Neural progenitor cell (in vitro differentiated cells): ENCODE measurements at regions not wholly inside any gene's neighbourhood (a gene's known extent, or its start where the extent isn't known, plus 50 kb on each side); places are given as distances from the start of the nearest gene placed in this dataset.

Source experiments
- DNase-seq: peaks from one replicate; pipeline ENCODE4 v3.0.0-alpha.2; 2016; ENCODE audit warnings: low spot score
- H2AFZ ChIP-seq: fragments of 200-600 bp; sonication (generic); replicated peaks from 2 replicates; pipeline ENCODE4 v1.6.1; 2016; ENCODE audit warnings: antibody characterized with exemption
- H3F3A ChIP-seq: fragments of 200-600 bp; sonication (generic); 2 replicates; pipeline ENCODE4 v1.6.1; 2016; ENCODE audit warnings: antibody characterized with exemption, low read depth
- H3K27ac ChIP-seq: fragments of 200-600 bp; sonication (generic); 2 replicates; pipeline ENCODE4 v1.5.1; 2016; ENCODE audit warnings: mild to moderate bottlenecking
- H3K27me3 ChIP-seq: fragments of 200-600 bp; sonication (generic); 2 replicates; pipeline ENCODE4 v1.6.1; 2016; ENCODE audit warnings: mild to moderate bottlenecking, moderate library complexity
- H3K36me3 ChIP-seq: fragments of 200-600 bp; sonication (generic); 2 replicates; pipeline ENCODE4 v1.5.1; 2016
- H3K4me1 ChIP-seq: fragments of 200-600 bp; sonication (generic); 2 replicates; pipeline ENCODE4 v1.6.1; 2016; ENCODE audit warnings: mixed run types
- H3K4me2 ChIP-seq: fragments of 200-600 bp; sonication (generic); 2 replicates; pipeline ENCODE4 v1.6.1; 2016
- H3K4me3 ChIP-seq: fragments of 200-600 bp; sonication (generic); 2 replicates; pipeline ENCODE4 v1.5.1; 2016
- H3K79me2 ChIP-seq: fragments of 200-600 bp; sonication (generic); 2 replicates; pipeline ENCODE4 v1.6.1; 2016; ENCODE audit warnings: low read depth
- H3K9ac ChIP-seq: fragments of 200-600 bp; sonication (generic); 2 replicates; pipeline ENCODE4 v1.6.1; 2016
- H3K9me3 ChIP-seq: fragments of 200-600 bp; sonication (generic); 2 replicates; pipeline ENCODE4 v1.5.1; 2016; ENCODE audit warnings: low read depth
- H4K20me1 ChIP-seq: fragments of 200-600 bp; sonication (generic); 2 replicates; pipeline ENCODE4 v1.6.1; 2016; ENCODE audit warnings: low read depth
- H3K27ac Mint-ChIP-seq: 3 replicates; pipeline ENCODE4 v1.8.0; 2021; ENCODE audit warnings: mixed read lengths
- H3K27me3 Mint-ChIP-seq: 2 replicates; pipeline ENCODE4 v1.8.0; 2022; ENCODE audit warnings: low read depth, mild to moderate bottlenecking, inconsistent platforms, moderate library complexity, mixed read lengths; ENCODE audit not compliant: insufficient read depth
- H3K36me3 Mint-ChIP-seq: 3 replicates; pipeline ENCODE4 v1.8.0; 2021; ENCODE audit warnings: mixed read lengths
- H3K4me1 Mint-ChIP-seq: 3 replicates; pipeline ENCODE4 v1.8.0; 2021; ENCODE audit warnings: mixed read lengths
- H3K4me3 Mint-ChIP-seq: 3 replicates; pipeline ENCODE4 v1.8.0; 2021; ENCODE audit warnings: mild to moderate bottlenecking, moderate library complexity, mixed read lengths
- H3K9me3 Mint-ChIP-seq: 3 replicates; pipeline ENCODE4 v1.8.0; 2020; ENCODE audit warnings: mixed read lengths
- EZH2 ChIP-seq: fragments of 200-600 bp; sonication (generic); IDR thresholded peaks from 2 replicates; pipeline ENCODE4 v1.6.1; 2017; ENCODE audit warnings: antibody characterized with exemption, mild to moderate bottlenecking, moderate library complexity
- EZH2phosphoT487 ChIP-seq: fragments of 200-600 bp; sonication (generic); IDR thresholded peaks from 2 replicates; pipeline ENCODE4 v1.6.1; 2017; ENCODE audit warnings: antibody characterized with exemption
- TF ChIP-seq, protein P1 (sequence below): fragments of 200-600 bp; sonication (generic); IDR thresholded peaks from 2 replicates; pipeline ENCODE4 v1.5.1; 2017; ENCODE audit warnings: antibody characterized with exemption, mild to moderate bottlenecking

DNA sequence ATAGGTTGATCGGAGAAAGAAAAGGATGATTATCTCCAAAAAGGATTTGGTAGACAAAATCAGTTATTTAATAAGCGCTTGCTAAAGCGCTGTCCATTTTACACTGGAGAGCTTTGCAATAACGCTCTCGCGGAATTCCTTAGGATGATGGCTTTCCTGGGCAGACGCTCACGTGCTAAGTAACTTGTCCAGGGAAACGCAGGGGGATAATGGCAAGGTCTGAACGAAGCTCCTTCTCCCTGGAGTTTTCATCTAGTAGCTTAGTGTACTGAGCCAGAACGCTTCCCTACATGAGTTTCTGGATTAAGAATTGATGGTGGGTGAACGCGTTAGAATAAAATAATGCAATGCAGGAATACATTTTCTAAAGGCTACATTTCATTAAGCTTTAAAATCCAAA is 739.5 kb upstream of the SALL3 start:
- Mint-ChIP-seq H3K4me1 (peaks cover 58% of the 10 kb centered on the region), H3K36me3 (peaks cover 6% of the 10 kb centered on the region), H3K9me3 (peaks cover 8% of the 10 kb centered on the region), H3K27ac (peak overlapping the region; percentile 81), H3K27me3 (peaks cover 11% of the 10 kb centered on the region), H3K4me3 (no peak overlapping the region)
- DNase-seq = peak; percentile 48
- Histone ChIP-seq H4K20me1 (no peaks in the 10 kb centered on the region), H3K9ac (no peak overlapping the region), H3K27ac (no peak overlapping the region), H2AFZ (no peak overlapping the region), H3F3A (peaks cover 25% of the 10 kb centered on the region), H3K4me1 (peaks cover 39% of the 10 kb centered on the region), H3K4me2 (peak overlapping the region; percentile 54), H3K4me3 (no peak overlapping the region), H3K9me3 (no peaks in the 10 kb centered on the region), H3K36me3 (no peaks in the 10 kb centered on the region), H3K27me3 (no peaks in the 10 kb centered on the region), H3K79me2 (no peaks in the 10 kb centered on the region)
- TF ChIP-seq EZH2phosphoT487 = no peak
- no peak for TF ChIP-seq EZH2
- TF ChIP-seq, protein P1, sequence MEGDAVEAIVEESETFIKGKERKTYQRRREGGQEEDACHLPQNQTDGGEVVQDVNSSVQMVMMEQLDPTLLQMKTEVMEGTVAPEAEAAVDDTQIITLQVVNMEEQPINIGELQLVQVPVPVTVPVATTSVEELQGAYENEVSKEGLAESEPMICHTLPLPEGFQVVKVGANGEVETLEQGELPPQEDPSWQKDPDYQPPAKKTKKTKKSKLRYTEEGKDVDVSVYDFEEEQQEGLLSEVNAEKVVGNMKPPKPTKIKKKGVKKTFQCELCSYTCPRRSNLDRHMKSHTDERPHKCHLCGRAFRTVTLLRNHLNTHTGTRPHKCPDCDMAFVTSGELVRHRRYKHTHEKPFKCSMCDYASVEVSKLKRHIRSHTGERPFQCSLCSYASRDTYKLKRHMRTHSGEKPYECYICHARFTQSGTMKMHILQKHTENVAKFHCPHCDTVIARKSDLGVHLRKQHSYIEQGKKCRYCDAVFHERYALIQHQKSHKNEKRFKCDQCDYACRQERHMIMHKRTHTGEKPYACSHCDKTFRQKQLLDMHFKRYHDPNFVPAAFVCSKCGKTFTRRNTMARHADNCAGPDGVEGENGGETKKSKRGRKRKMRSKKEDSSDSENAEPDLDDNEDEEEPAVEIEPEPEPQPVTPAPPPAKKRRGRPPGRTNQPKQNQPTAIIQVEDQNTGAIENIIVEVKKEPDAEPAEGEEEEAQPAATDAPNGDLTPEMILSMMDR = no peak

DNA sequence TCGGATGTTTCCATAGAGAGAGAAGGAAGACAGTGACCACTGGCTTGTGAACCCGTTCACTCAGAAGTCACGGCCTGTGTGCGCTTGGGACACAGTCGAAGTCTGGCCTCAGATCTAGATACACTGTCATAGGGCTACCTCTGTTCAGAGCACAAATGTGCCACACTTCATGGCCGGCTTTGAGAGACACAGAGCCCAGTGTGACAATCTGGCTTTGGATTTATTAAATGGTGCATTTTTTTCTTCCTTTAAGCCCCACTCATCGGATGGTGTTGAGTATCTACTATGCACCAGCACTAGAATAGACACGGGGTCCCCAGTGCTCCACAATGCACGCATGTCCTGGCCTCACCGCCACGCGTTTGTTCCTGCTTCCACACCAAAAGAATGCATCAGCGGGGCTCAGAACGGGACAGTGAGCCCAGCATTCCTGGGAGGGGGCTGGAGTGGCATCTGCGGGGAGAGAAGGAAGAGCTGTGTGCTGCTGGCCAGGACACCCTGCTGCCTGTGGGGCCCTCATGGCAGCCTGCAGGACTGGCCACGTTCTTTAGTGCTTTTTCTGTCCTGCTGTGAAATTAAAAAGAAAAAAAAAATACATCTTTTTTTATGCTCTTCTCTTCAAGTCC is 738.9 kb upstream of the SALL3 start:
- TF ChIP-seq, protein P1 = no peak
- TF ChIP-seq EZH2 = no peak
- TF ChIP-seq EZH2phosphoT487 = no peak
- DNase-seq = peak; percentile 64
- Histone ChIP-seq H3K4me3 (no peak overlapping the region), H3K4me1 (peaks cover 38% of the 10 kb centered on the region), H3F3A (peaks cover 25% of the 10 kb centered on the region), H3K27ac (no peak overlapping the region), H3K36me3 (no peaks in the 10 kb centered on the region), H2AFZ (peak overlapping the region; percentile 50), H3K4me2 (peak overlapping the region; percentile 54), H3K9me3 (no peaks in the 10 kb centered on the region), H3K79me2 (no peaks in the 10 kb centered on the region), H4K20me1 (no peaks in the 10 kb centered on the region), H3K27me3 (no peaks in the 10 kb centered on the region), H3K9ac (no peak overlapping the region)
- peak overlapping the region; percentile 67 for H3K4me3 Mint-ChIP-seq
- peaks cover 7% of the 10 kb centered on the region for H3K9me3 Mint-ChIP-seq
- H3K4me1 Mint-ChIP-seq = peaks cover 59% of the 10 kb centered on the region
- H3K36me3 Mint-ChIP-seq = peaks cover 6% of the 10 kb centered on the region
- H3K27ac Mint-ChIP-seq = peak overlapping the region; percentile 91
- H3K27me3 Mint-ChIP-seq = peaks cover 14% of the 10 kb centered on the region

DNA sequence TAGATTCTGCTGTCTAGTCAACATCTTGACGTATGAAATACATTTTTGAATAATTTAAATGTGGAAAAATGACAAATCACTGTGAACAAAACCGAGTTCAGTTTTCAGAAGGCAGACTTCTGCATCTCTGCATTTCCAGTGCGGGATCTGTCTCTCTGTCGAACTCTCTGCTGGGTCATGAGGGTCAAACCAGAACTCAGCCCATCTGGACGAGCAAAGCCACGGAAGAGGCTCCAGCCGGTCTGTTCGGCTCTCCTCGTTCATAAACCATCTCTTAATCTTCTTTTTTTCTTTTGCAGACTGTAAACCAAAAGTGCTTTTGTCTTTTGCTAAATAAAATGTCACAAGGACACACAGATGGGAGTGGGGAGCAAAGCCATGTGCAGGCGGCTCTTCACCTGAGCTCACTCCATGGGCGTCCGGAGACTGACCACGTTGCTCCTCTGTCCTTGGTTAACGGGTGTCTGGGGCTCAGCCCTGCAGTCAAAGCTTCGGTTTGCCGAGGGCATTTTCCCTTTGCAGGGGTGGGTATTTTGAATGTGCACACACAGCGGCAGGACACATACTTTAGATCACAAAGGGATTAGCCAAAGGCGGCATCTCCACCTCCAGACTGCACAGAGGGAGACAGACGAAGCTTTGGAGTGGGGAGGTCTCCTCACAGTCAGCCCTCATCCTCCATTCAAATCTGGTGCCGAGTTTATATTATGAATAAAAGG is 737.9 kb upstream of the SALL3 start:
- Histone ChIP-seq H2AFZ (peak overlapping the region; percentile 51), H3K4me3 (no peak overlapping the region), H3K4me2 (peak overlapping the region; percentile 54), H3K79me2 (no peaks in the 10 kb centered on the region), H3K9me3 (no peaks in the 10 kb centered on the region), H4K20me1 (no peaks in the 10 kb centered on the region), H3F3A (peaks cover 25% of the 10 kb centered on the region), H3K27me3 (no peaks in the 10 kb centered on the region), H3K4me1 (peaks cover 36% of the 10 kb centered on the region), H3K9ac (no peak overlapping the region), H3K36me3 (no peaks in the 10 kb centered on the region), H3K27ac (no peak overlapping the region)
- peaks cover 7% of the 10 kb centered on the region for H3K9me3 Mint-ChIP-seq
- peak overlapping the region; percentile 91 for H3K27ac Mint-ChIP-seq
- peaks cover 6% of the 10 kb centered on the region for H3K36me3 Mint-ChIP-seq
- peaks cover 14% of the 10 kb centered on the region for H3K27me3 Mint-ChIP-seq
- H3K4me1 Mint-ChIP-seq = peaks cover 65% of the 10 kb centered on the region
- TF ChIP-seq, protein P1 = no peak
- no peak for TF ChIP-seq EZH2phosphoT487
- no peak for TF ChIP-seq EZH2
- H3K4me3 Mint-ChIP-seq = peak overlapping the region; percentile 67
- DNase-seq = peak; percentile 74
